G401 (cell line): ENCODE measurements at regions not wholly inside any gene's neighbourhood (a gene's known extent, or its start where the extent isn't known, plus 50 kb on each side); places are given as distances from the start of the nearest gene placed in this dataset.
A peak's percentile ranks its signal among the peaks of the same experiment; 100 is the strongest.

Experiments used
- DNase-seq: peaks from one replicate; pipeline ENCODE4 v3.0.0-alpha.2; 2015; ENCODE audit warnings: low spot score
- in situ Hi-C: cut with HindIII; loops from 2 replicates; pipeline ENCODE4 v1.10.0; 2016; ENCODE audit warnings: low sequenced_read_pairs, mixed read lengths

GRCh38 chr5:82859451-82860140 is 217.6 kb downstream of the TMEM167A start:
- in situ Hi-C loops: no loop called here

GRCh38 chr5:82858151-82859025 is 218.8 kb downstream of the TMEM167A start:
- in situ Hi-C loops: no loop called here
- peak; percentile 8 for DNase-seq

More at GRCh38 chr5:82859451-82860140, 217.6 kb downstream of the TMEM167A start:
- DNase-seq: no peak

GRCh38 chr5:82855893-82856550 is 221.2 kb downstream of the TMEM167A start:
- in situ Hi-C loops: no loop called here
- no peak for DNase-seq

- DNase-seq: no peak
- in situ Hi-C loops: no loop called here
These were observed 222.2 kb downstream of the TMEM167A start for GRCh38 chr5:82854956-82855355.

- in situ Hi-C loops: no loop called here
- DNase-seq: no peak
These were observed 225.7 kb downstream of the TMEM167A start for GRCh38 chr5:82851471-82851870.

GRCh38 chr5:82850393-82850792 is 226.8 kb downstream of the TMEM167A start:
- in situ Hi-C loops: no loop called here
- no peak for DNase-seq

- DNase-seq: no peak
- in situ Hi-C loops: no loop called here
These were observed 227.3 kb downstream of the TMEM167A start for GRCh38 chr5:82849885-82850284.

- DNase-seq: no peak
- in situ Hi-C loops: no loop called here
These were observed 229.6 kb downstream of the TMEM167A start for GRCh38 chr5:82847562-82847961.

GRCh38 chr5:82839881-82840280 is 237.3 kb downstream of the TMEM167A start:
- no peak for DNase-seq
- in situ Hi-C loops: no loop called here

- in situ Hi-C loops: no loop called here
These were observed 241.7 kb downstream of the TMEM167A start for GRCh38 chr5:82835488-82835887.

GRCh38 chr5:82834151-82834550 is 243.0 kb downstream of the TMEM167A start:
- in situ Hi-C loops: no loop called here

More at GRCh38 chr5:82835488-82835887, 241.7 kb downstream of the TMEM167A start:
- no peak for DNase-seq

GRCh38 chr5:82833277-82833676 is 243.9 kb downstream of the TMEM167A start:
- in situ Hi-C loops: no loop called here
- no peak for DNase-seq

More at GRCh38 chr5:82834151-82834550, 243.0 kb downstream of the TMEM167A start:
- no peak for DNase-seq

GRCh38 chr5:82832445-82832844 is 244.7 kb downstream of the TMEM167A start:
- DNase-seq: no peak
- in situ Hi-C loops: no loop called here

- in situ Hi-C loops: no loop called here
- no peak for DNase-seq
These were observed 249.0 kb downstream of the TMEM167A start for GRCh38 chr5:82828211-82828610.

GRCh38 chr5:82827651-82828050 is 249.5 kb downstream of the TMEM167A start:
- in situ Hi-C loops: no loop called here

GRCh38 chr5:82822634-82822927 is 254.6 kb downstream of the TMEM167A start:
- in situ Hi-C loops: no loop called here

More at GRCh38 chr5:82827651-82828050, 249.5 kb downstream of the TMEM167A start:
- DNase-seq: no peak

GRCh38 chr5:82821846-82822633 is 255.2 kb downstream of the TMEM167A start:
- in situ Hi-C loops: no loop called here
- DNase-seq: no peak

More at GRCh38 chr5:82822634-82822927, 254.6 kb downstream of the TMEM167A start:
- no peak for DNase-seq

GRCh38 chr5:82820961-82821845 is 256.0 kb downstream of the TMEM167A start:
- no peak for DNase-seq
- in situ Hi-C loops: no loop called here
